HCT116 (cell line): ENCODE measurements at regions not wholly inside any gene's neighbourhood (a gene's known extent, or its start where the extent isn't known, plus 50 kb on each side); places are given as distances from the start of the nearest gene placed in this dataset.
A peak's percentile ranks its signal among the peaks of the same experiment; 100 is the strongest.

ENCODE experiments used
- ATAC-seq: fragments of 200-7000 bp; cut with Tn5 transposase; 2 replicates; pipeline ENCODE4 v1.9.1; 2020; ENCODE audit warnings: mild to moderate bottlenecking, moderate library complexity
- BruUV-seq: library from RNA; stranded (reverse); fragments of 400-500 nt; replicated peaks from 2 replicates; lab custom pipeline; 2021; lab: Mats Ljungman, UMichigan
- CTCF ChIA-PET: fragments of 300-600 bp; sonication (Branson Sonifier 250); formaldehyde crosslinking; loops from one replicate; lab custom pipeline; 2021; ENCODE audit warnings: antibody characterized with exemption; lab: Charles Lee
- POLR2A ChIA-PET: fragments of 300-600, 350-600 bp; sonication (Branson Sonifier 250); formaldehyde crosslinking; loops from one replicate; lab custom pipeline; 2021; ENCODE audit warnings: antibody characterized with exemption; lab: Charles Lee
- RAD21 ChIA-PET, 2 experiments: fragments of 300-600 bp; sonication (Branson Sonifier 250); formaldehyde crosslinking; loops; one replicate each; lab custom pipeline; 2023; ENCODE audit warnings: low total read pairs in 2 of 2; ENCODE audit not compliant: uncharacterized antibody in 2 of 2, unreplicated experiment in 2 of 2, low non-redundant PET in 1 of 2; lab: Charles Lee
- DNase-seq: peaks from one replicate; pipeline ENCODE4 v3.0.0-alpha.2; 2010; ENCODE audit warnings: low read depth, low spot score
- H2AFZ ChIP-seq: fragments of 200-600 bp; shearing (Covaris generic), sonication (generic); 2 replicates; pipeline ENCODE4 v1.6.1; 2017; ENCODE audit warnings: low read depth, mixed run types, mixed read lengths, antibody characterized with exemption, low read length; ENCODE audit not compliant: poor library complexity, severe bottlenecking
- H3K27ac ChIP-seq: 2 replicates; pipeline ENCODE4 v1.5.1; 2012; ENCODE audit warnings: low read depth, low read length
- H3K27me3 ChIP-seq: fragments of 200-600 bp; sonication (generic); 2 replicates; pipeline ENCODE4 v1.6.1; 2016; ENCODE audit warnings: mixed run types, low read length, mixed read lengths; ENCODE audit not compliant: insufficient read depth
- H3K36me3 ChIP-seq, 2 experiments: fragments of 200-500 bp in 1 of 2; fragments of 200-600 bp in 1 of 2; sonication (Bioruptor generic) in 1 of 2; sonication (generic) in 1 of 2; 2 replicates each; pipeline versions ENCODE4 v1.5.1 to v1.6.1; 2014 to 2016; ENCODE audit warnings: low read length in 2 of 2, inconsistent platforms in 1 of 2, mixed read lengths in 1 of 2, mixed run types in 1 of 2; ENCODE audit not compliant: insufficient read depth in 2 of 2, control insufficient read depth in 1 of 2
- H3K4me1 ChIP-seq, 2 experiments: fragments of 200-600 bp in 1 of 2; sonication (generic) in 1 of 2; 2 replicates each; pipeline versions ENCODE4 v1.5.1 to v1.6.1; 2012 to 2017; ENCODE audit warnings: low read length in 2 of 2, inconsistent platforms in 1 of 2, mild to moderate bottlenecking in 1 of 2, mixed read lengths in 1 of 2, mixed run types in 1 of 2, moderate library complexity in 1 of 2; ENCODE audit not compliant: insufficient read depth in 2 of 2, control insufficient read depth in 1 of 2
- H3K4me2 ChIP-seq: fragments of 200-600 bp; sonication (generic); 2 replicates; pipeline ENCODE4 v1.6.1; 2017; ENCODE audit warnings: mixed run types, low read length, mixed read lengths
- H3K4me3 ChIP-seq, 2 experiments: fragments of 200-600 bp in 1 of 2; sonication (generic) in 1 of 2; replicated peaks in 1 of 2; 2 replicates each; pipeline ENCODE4 v1.5.1; 2011 to 2016; ENCODE audit warnings: low read length in 2 of 2, control low read depth in 1 of 2, low read depth in 1 of 2, mild to moderate bottlenecking in 1 of 2, mixed read lengths in 1 of 2, mixed run types in 1 of 2
- H3K79me2 ChIP-seq: fragments of 200-600 bp; sonication (generic); 2 replicates; pipeline ENCODE4 v1.6.1; 2017; ENCODE audit warnings: mild to moderate bottlenecking, mixed run types, low read length, moderate library complexity, mixed read lengths; ENCODE audit not compliant: insufficient read depth
- H3K9ac ChIP-seq: fragments of 200-600 bp; sonication (generic); 2 replicates; pipeline ENCODE4 v1.6.1; 2016; ENCODE audit warnings: low read length, mixed read lengths
- H3K9me2 ChIP-seq: fragments of 200-600 bp; sonication (generic), shearing (Covaris generic); 2 replicates; pipeline ENCODE4 v1.6.1; 2017; ENCODE audit warnings: mixed run types, mild to moderate bottlenecking, moderate library complexity; ENCODE audit not compliant: insufficient read depth
- H3K9me3 ChIP-seq, 2 experiments: fragments of 200-500 bp in 1 of 2; fragments of 200-600 bp in 1 of 2; sonication (Bioruptor generic) in 1 of 2; sonication (generic) in 1 of 2; 2 replicates each; pipeline ENCODE4 v1.6.1; 2014 to 2017; ENCODE audit warnings: low read length in 2 of 2, mixed read lengths in 2 of 2, inconsistent platforms in 1 of 2, low read depth in 1 of 2, mild to moderate bottlenecking in 1 of 2, mixed run types in 1 of 2, moderate library complexity in 1 of 2; ENCODE audit not compliant: control insufficient read depth in 1 of 2, insufficient read depth in 1 of 2
- H4K20me1 ChIP-seq: fragments of 200-600 bp; sonication (generic), shearing (Covaris generic); 2 replicates; pipeline ENCODE4 v1.6.1; 2017; ENCODE audit warnings: mixed run types, mild to moderate bottlenecking, moderate library complexity; ENCODE audit not compliant: insufficient read depth
- CEBPB ChIP-seq: IDR thresholded peaks from 2 replicates; pipeline ENCODE4 v1.6.1; 2012; ENCODE audit warnings: low read depth
- EGR1 ChIP-seq: IDR thresholded peaks from 2 replicates; pipeline ENCODE4 v1.6.1; 2012; ENCODE audit warnings: low read depth
- ELF1 ChIP-seq: IDR thresholded peaks from 2 replicates; pipeline ENCODE4 v1.6.1; 2012; ENCODE audit warnings: low read depth, borderline replicate concordance
- FOSL1 ChIP-seq: IDR thresholded peaks from 2 replicates; pipeline ENCODE4 v1.6.1; 2012; ENCODE audit warnings: low read depth
- JUND ChIP-seq: IDR thresholded peaks from 2 replicates; pipeline ENCODE4 v1.6.1; 2012
- POLR2A ChIP-seq: IDR thresholded peaks from 2 replicates; pipeline ENCODE4 v1.7.0; 2011; ENCODE audit warnings: borderline replicate concordance; ENCODE audit not compliant: insufficient read depth, insufficient read length; ENCODE audit errors: extremely low read depth
- POLR2AphosphoS5 ChIP-seq: IDR thresholded peaks from 2 replicates; pipeline ENCODE4 v1.6.1; 2011; ENCODE audit warnings: mild to moderate bottlenecking, low read depth, low read length, moderate library complexity
- TCF7L2 ChIP-seq: IDR thresholded peaks from 2 replicates; pipeline ENCODE4 v1.7.0; 2011; ENCODE audit warnings: borderline replicate concordance, inconsistent platforms; ENCODE audit not compliant: insufficient read depth, insufficient read length; ENCODE audit errors: extremely low read depth
- YY1 ChIP-seq: IDR thresholded peaks from 2 replicates; pipeline ENCODE4 v1.6.1; 2011; ENCODE audit warnings: low read length, low read depth, moderate library complexity, mild to moderate bottlenecking; ENCODE audit not compliant: insufficient replicate concordance; ENCODE audit errors: extremely low read depth
- ZFX ChIP-seq: fragments of 450-650 bp; IDR thresholded peaks from 2 replicates; pipeline ENCODE4 v1.6.1; 2017
- ZNF274 ChIP-seq: fragments of 200-500 bp; sonication (Bioruptor generic); IDR thresholded peaks from 2 replicates; pipeline ENCODE4 v1.6.1; 2014; ENCODE audit warnings: mild to moderate bottlenecking, low read depth, low read length, inconsistent platforms
- intact Hi-C: fragments of 100-400 bp; cut with micrococcal nuclease; formaldehyde crosslinking; loops from 2 replicates; pipeline ENCODE4 v1.10.0; 2022
- TF ChIP-seq, protein P1 (sequence below): IDR thresholded peaks from 2 replicates; pipeline ENCODE4 v1.6.1; 2012; ENCODE audit warnings: low read depth

DNA sequence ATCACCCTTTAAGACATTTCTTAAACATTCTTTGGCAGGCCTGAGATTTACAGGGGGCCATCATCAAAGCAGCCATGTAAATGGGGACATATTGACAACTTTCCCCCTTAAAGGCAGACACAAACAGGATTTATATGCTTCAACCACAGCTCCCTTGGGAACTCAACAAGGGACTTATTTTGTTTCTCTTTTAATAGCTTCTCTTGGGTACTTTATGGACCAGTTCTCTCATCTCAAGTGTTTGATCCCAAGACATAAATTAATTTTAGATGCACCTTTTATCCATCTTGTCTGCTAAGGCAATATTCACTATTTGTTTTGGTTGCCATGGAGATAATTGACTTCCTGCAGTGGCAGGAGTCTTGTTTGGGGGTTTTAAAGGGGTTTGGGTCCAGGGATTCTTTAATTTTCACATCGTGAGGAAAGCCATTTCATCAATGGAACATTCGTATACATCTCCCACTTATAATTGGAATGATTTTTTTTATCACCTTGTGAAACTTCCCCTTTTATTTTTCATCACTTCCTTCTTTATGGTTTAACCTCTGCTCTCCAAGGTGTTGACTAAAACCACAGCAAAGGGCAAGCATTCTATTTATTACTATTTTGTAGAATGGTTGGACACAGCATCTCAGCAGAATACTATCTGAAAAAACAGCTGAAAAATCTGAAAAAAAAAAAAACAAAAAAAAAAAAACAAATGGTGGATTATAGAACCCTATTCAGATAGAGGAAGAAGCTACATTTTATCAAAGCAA lies 726.0 kb downstream of the DIAPH3 start:
- Histone ChIP-seq H3K79me2 (no peaks in the 10 kb centered on the region), H3K36me3 (no peaks in the 10 kb centered on the region), H3K27me3 (no peaks in the 10 kb centered on the region), H3K4me2 (no peak overlapping the region), H3K9ac (no peak overlapping the region), H3K27ac (no peak overlapping the region), H4K20me1 (no peaks in the 10 kb centered on the region), H3K9me2 (no peaks in the 10 kb centered on the region), H3K4me3 (no peak overlapping the region), H2AFZ (no peak overlapping the region)
- intact Hi-C loops = no loop called here
- no peak for ATAC-seq
- no peak for DNase-seq
- TF ChIP-seq, protein P1, sequence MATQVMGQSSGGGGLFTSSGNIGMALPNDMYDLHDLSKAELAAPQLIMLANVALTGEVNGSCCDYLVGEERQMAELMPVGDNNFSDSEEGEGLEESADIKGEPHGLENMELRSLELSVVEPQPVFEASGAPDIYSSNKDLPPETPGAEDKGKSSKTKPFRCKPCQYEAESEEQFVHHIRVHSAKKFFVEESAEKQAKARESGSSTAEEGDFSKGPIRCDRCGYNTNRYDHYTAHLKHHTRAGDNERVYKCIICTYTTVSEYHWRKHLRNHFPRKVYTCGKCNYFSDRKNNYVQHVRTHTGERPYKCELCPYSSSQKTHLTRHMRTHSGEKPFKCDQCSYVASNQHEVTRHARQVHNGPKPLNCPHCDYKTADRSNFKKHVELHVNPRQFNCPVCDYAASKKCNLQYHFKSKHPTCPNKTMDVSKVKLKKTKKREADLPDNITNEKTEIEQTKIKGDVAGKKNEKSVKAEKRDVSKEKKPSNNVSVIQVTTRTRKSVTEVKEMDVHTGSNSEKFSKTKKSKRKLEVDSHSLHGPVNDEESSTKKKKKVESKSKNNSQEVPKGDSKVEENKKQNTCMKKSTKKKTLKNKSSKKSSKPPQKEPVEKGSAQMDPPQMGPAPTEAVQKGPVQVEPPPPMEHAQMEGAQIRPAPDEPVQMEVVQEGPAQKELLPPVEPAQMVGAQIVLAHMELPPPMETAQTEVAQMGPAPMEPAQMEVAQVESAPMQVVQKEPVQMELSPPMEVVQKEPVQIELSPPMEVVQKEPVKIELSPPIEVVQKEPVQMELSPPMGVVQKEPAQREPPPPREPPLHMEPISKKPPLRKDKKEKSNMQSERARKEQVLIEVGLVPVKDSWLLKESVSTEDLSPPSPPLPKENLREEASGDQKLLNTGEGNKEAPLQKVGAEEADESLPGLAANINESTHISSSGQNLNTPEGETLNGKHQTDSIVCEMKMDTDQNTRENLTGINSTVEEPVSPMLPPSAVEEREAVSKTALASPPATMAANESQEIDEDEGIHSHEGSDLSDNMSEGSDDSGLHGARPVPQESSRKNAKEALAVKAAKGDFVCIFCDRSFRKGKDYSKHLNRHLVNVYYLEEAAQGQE = peak; percentile 10; the same call in 1 of the 2 replicates
- no peak for TF ChIP-seq TCF7L2
- TF ChIP-seq, all 23 proteins: peak for 1
- BruUV-seq = no TSS peak
- ChIA-PET RAD21 (no interaction called here), POLR2A (no interaction called here), CTCF (no interaction called here)
- Histone ChIP-seq H3K9me3 (no peaks in the 10 kb centered on the region; a peak in 1 of 4 replicates), H3K4me1 (no peaks in the 10 kb centered on the region)

GRCh38 chr13:59439776-59440428 lies 723.8 kb downstream of the DIAPH3 start:
- Histone ChIP-seq H3K4me1 (no peaks in the 10 kb centered on the region), H3K27ac (no peak overlapping the region), H3K4me3 (no peak overlapping the region), H2AFZ (no peak overlapping the region), H3K9ac (no peak overlapping the region), H3K4me2 (no peak overlapping the region), H3K36me3 (no peaks in the 10 kb centered on the region), H3K9me3 (no peaks in the 10 kb centered on the region), H3K79me2 (no peaks in the 10 kb centered on the region), H4K20me1 (no peaks in the 10 kb centered on the region), H3K9me2 (no peaks in the 10 kb centered on the region), H3K27me3 (no peaks in the 10 kb centered on the region)
- DNase-seq (no peak), ATAC-seq (no peak)
- RAD21 ChIA-PET = no interaction called here
- CTCF ChIA-PET = no interaction called here
- BruUV-seq = no TSS peak
- intact Hi-C loops = no loop called here
- POLR2A ChIA-PET = no interaction called here
- TF ChIP-seq POLR2A = no peak
- no peak for TF ChIP-seq YY1
- no peak for TF ChIP-seq ELF1
- no peak for TF ChIP-seq EGR1
- TF ChIP-seq, protein P1 = no peak
- TF ChIP-seq JUND = no peak
- TF ChIP-seq TCF7L2 = no peak
- TF ChIP-seq ZNF274 = no peak
- TF ChIP-seq ZFX = no peak
- no peak for TF ChIP-seq CEBPB
- TF ChIP-seq POLR2AphosphoS5 = no peak
- TF ChIP-seq FOSL1 = no peak
